Endometrium (tissue), 2 donors: ENCODE measurements at regions not wholly inside any gene's neighbourhood (a gene's known extent, or its start where the extent isn't known, plus 50 kb on each side); places are given as distances from the start of the nearest gene placed in this dataset.
A peak's percentile ranks its signal among the peaks of the same experiment; 100 is the strongest.

Source experiments
- FAIRE-seq: peaks from 2 replicates; lab custom pipeline; 2012; peaks lifted over from hg19 to GRCh38; lab: Jason Lieb, UNC
- donor health status: control.
- donor health status: control.

GRCh38 chr6:137734005-137734874 lies 132.8 kb upstream of the TNFAIP3 start:
- no peak for FAIRE-seq

- FAIRE-seq, result no peak
These were observed 132.2 kb upstream of the TNFAIP3 start for GRCh38 chr6:137734875-137735182.

- FAIRE-seq, result no peak
These were observed 130.8 kb upstream of the TNFAIP3 start for GRCh38 chr6:137736048-137736818.

GRCh38 chr6:137736911-137737310 lies 130.1 kb upstream of the TNFAIP3 start:
- no peak for FAIRE-seq

GRCh38 chr6:137737836-137738596 lies 129.0 kb upstream of the TNFAIP3 start:
- peak; percentile 77 for FAIRE-seq

GRCh38 chr6:137738931-137739504 lies 128.0 kb upstream of the TNFAIP3 start:
- no peak for FAIRE-seq

GRCh38 chr6:137739544-137739943 lies 127.5 kb upstream of the TNFAIP3 start:
- FAIRE-seq, result no peak

- FAIRE-seq, result peak; percentile 58
These were observed 126.8 kb upstream of the TNFAIP3 start for GRCh38 chr6:137740091-137740755.

GRCh38 chr6:137740967-137741761 lies 125.9 kb upstream of the TNFAIP3 start:
- FAIRE-seq, result no peak

- no peak for FAIRE-seq
These were observed 123.6 kb upstream of the TNFAIP3 start for GRCh38 chr6:137743493-137743892.

GRCh38 chr6:137744877-137745276 lies 122.2 kb upstream of the TNFAIP3 start:
- no peak for FAIRE-seq

- no peak for FAIRE-seq
These were observed 121.7 kb upstream of the TNFAIP3 start for GRCh38 chr6:137745321-137745720.

GRCh38 chr6:137746264-137746663 lies 120.8 kb upstream of the TNFAIP3 start:
- FAIRE-seq, result no peak

- FAIRE-seq, result no peak
These were observed 117.3 kb upstream of the TNFAIP3 start for GRCh38 chr6:137749696-137750211.

- no peak for FAIRE-seq
These were observed 116.8 kb upstream of the TNFAIP3 start for GRCh38 chr6:137750297-137750696.

GRCh38 chr6:137751768-137752560 lies 115.1 kb upstream of the TNFAIP3 start:
- no peak for FAIRE-seq

- FAIRE-seq, result no peak
These were observed 112.7 kb upstream of the TNFAIP3 start for GRCh38 chr6:137754366-137754765.

- FAIRE-seq, result no peak
These were observed 112.2 kb upstream of the TNFAIP3 start for GRCh38 chr6:137754866-137755265.

- no peak for FAIRE-seq
These were observed 111.8 kb upstream of the TNFAIP3 start for GRCh38 chr6:137755284-137755683.

GRCh38 chr6:137756788-137757187 lies 110.3 kb upstream of the TNFAIP3 start:
- FAIRE-seq, result no peak
